ENCODE measurements at regions not wholly inside any gene's neighbourhood (a gene's known extent, or its start where the extent isn't known, plus 50 kb on each side); places are given as distances from the start of the nearest gene placed in this dataset.

DNA sequence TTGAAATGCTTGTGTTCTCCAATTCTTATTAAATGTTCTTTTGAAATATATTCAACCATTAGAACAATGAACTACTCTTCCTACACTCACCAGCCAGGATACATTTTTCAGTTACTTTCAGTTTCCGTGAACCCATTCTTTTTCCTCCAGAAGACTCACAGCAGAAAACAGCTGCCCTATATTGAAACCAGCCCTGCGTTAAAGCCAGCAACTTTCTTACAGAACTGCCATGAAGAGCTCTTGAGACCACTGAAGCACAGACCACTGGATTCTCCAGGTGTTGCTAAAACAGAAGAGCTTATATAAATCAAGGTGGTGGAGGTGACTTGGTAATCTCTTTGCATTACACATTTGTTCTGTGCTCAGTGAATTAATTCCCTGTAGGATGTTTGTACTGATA, 365.9 kb upstream of the C9orf72 start:
- TF ChIP-seq CTCF (IDR thresholded peaks at IDR 0.05) (no peak), POLR2A (IDR thresholded peaks at IDR 0.05) (no peak)

Measured in thyroid gland (tissue), 4 donors.